Neural progenitor cell (in vitro differentiated cells): ENCODE measurements at regions not wholly inside any gene's neighbourhood (a gene's known extent, or its start where the extent isn't known, plus 50 kb on each side); places are given as distances from the start of the nearest gene placed in this dataset.

ENCODE experiments used
- DNase-seq: peaks from one replicate; pipeline ENCODE4 v3.0.0-alpha.2; 2016; ENCODE audit warnings: low spot score
- H2AFZ ChIP-seq: fragments of 200-600 bp; sonication (generic); replicated peaks from 2 replicates; pipeline ENCODE4 v1.6.1; 2016; ENCODE audit warnings: antibody characterized with exemption
- H3F3A ChIP-seq: fragments of 200-600 bp; sonication (generic); 2 replicates; pipeline ENCODE4 v1.6.1; 2016; ENCODE audit warnings: antibody characterized with exemption, low read depth
- H3K27ac ChIP-seq: fragments of 200-600 bp; sonication (generic); 2 replicates; pipeline ENCODE4 v1.5.1; 2016; ENCODE audit warnings: mild to moderate bottlenecking
- H3K27me3 ChIP-seq: fragments of 200-600 bp; sonication (generic); 2 replicates; pipeline ENCODE4 v1.6.1; 2016; ENCODE audit warnings: mild to moderate bottlenecking, moderate library complexity
- H3K36me3 ChIP-seq: fragments of 200-600 bp; sonication (generic); 2 replicates; pipeline ENCODE4 v1.5.1; 2016
- H3K4me1 ChIP-seq: fragments of 200-600 bp; sonication (generic); 2 replicates; pipeline ENCODE4 v1.6.1; 2016; ENCODE audit warnings: mixed run types
- H3K4me2 ChIP-seq: fragments of 200-600 bp; sonication (generic); 2 replicates; pipeline ENCODE4 v1.6.1; 2016
- H3K4me3 ChIP-seq: fragments of 200-600 bp; sonication (generic); 2 replicates; pipeline ENCODE4 v1.5.1; 2016
- H3K79me2 ChIP-seq: fragments of 200-600 bp; sonication (generic); 2 replicates; pipeline ENCODE4 v1.6.1; 2016; ENCODE audit warnings: low read depth
- H3K9ac ChIP-seq: fragments of 200-600 bp; sonication (generic); 2 replicates; pipeline ENCODE4 v1.6.1; 2016
- H3K9me3 ChIP-seq: fragments of 200-600 bp; sonication (generic); 2 replicates; pipeline ENCODE4 v1.5.1; 2016; ENCODE audit warnings: low read depth
- H4K20me1 ChIP-seq: fragments of 200-600 bp; sonication (generic); 2 replicates; pipeline ENCODE4 v1.6.1; 2016; ENCODE audit warnings: low read depth
- H3K27ac Mint-ChIP-seq: 3 replicates; pipeline ENCODE4 v1.8.0; 2021; ENCODE audit warnings: mixed read lengths
- H3K27me3 Mint-ChIP-seq: 2 replicates; pipeline ENCODE4 v1.8.0; 2022; ENCODE audit warnings: low read depth, mild to moderate bottlenecking, inconsistent platforms, moderate library complexity, mixed read lengths; ENCODE audit not compliant: insufficient read depth
- H3K36me3 Mint-ChIP-seq: 3 replicates; pipeline ENCODE4 v1.8.0; 2021; ENCODE audit warnings: mixed read lengths
- H3K4me1 Mint-ChIP-seq: 3 replicates; pipeline ENCODE4 v1.8.0; 2021; ENCODE audit warnings: mixed read lengths
- H3K4me3 Mint-ChIP-seq: 3 replicates; pipeline ENCODE4 v1.8.0; 2021; ENCODE audit warnings: mild to moderate bottlenecking, moderate library complexity, mixed read lengths
- H3K9me3 Mint-ChIP-seq: 3 replicates; pipeline ENCODE4 v1.8.0; 2020; ENCODE audit warnings: mixed read lengths
- EZH2 ChIP-seq: fragments of 200-600 bp; sonication (generic); IDR thresholded peaks from 2 replicates; pipeline ENCODE4 v1.6.1; 2017; ENCODE audit warnings: antibody characterized with exemption, mild to moderate bottlenecking, moderate library complexity
- EZH2phosphoT487 ChIP-seq: fragments of 200-600 bp; sonication (generic); IDR thresholded peaks from 2 replicates; pipeline ENCODE4 v1.6.1; 2017; ENCODE audit warnings: antibody characterized with exemption
- TF ChIP-seq, protein P1 (sequence below): fragments of 200-600 bp; sonication (generic); IDR thresholded peaks from 2 replicates; pipeline ENCODE4 v1.5.1; 2017; ENCODE audit warnings: antibody characterized with exemption, mild to moderate bottlenecking

DNA sequence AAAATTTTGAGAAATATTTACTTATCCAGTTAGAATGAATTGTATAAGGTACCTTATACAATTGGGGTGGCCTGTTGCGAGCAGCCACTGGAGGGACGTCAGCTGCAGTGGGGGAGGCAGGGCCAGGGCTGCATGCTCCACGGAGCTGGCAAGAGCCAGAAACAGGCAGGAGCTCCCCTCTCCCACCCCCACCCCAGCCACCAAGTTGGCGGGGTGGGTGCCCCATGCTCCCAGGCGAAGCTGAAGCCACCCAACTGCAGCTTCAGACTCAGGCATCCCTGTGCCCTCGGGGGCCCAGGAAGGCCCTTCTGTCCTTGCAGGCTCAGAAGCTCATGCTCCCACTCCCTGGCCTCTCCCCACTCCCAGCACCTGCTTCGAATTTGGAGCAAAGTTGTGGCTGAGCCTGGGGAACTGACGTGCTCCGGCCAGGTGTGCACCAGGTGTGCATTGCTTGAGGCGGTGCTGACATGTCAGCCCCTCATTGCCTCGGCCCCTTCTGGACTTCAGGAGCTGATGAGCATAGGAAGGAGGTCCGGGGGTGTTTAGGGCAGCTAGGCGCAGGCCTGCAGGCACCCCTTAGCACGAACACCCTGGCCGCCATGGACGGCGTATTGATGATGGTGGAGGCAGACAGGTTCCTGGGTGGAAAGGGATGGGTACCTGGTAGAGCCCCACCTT is 743.8 kb upstream of the GBE1 start:
- Mint-ChIP-seq H3K36me3 (no peaks in the 10 kb centered on the region), H3K27ac (no peak overlapping the region), H3K4me1 (no peaks in the 10 kb centered on the region), H3K4me3 (no peak overlapping the region), H3K27me3 (no peaks in the 10 kb centered on the region), H3K9me3 (no peaks in the 10 kb centered on the region)
- H3K79me2 ChIP-seq = no peaks in the 10 kb centered on the region
- H3K27me3 ChIP-seq = no peaks in the 10 kb centered on the region
- no peaks in the 10 kb centered on the region for H3K4me1 ChIP-seq
- H3K4me2 ChIP-seq = no peak overlapping the region
- no peak for TF ChIP-seq EZH2phosphoT487
- no peak for TF ChIP-seq EZH2
- no peaks in the 10 kb centered on the region for H3K36me3 ChIP-seq
- no peaks in the 10 kb centered on the region for H3F3A ChIP-seq
- no peaks in the 10 kb centered on the region for H4K20me1 ChIP-seq
- no peaks in the 10 kb centered on the region for H3K9me3 ChIP-seq
- no peak for DNase-seq
- H2AFZ ChIP-seq = no peak overlapping the region
- H3K9ac ChIP-seq = no peak overlapping the region
- no peak overlapping the region for H3K27ac ChIP-seq
- H3K4me3 ChIP-seq = no peak overlapping the region

DNA sequence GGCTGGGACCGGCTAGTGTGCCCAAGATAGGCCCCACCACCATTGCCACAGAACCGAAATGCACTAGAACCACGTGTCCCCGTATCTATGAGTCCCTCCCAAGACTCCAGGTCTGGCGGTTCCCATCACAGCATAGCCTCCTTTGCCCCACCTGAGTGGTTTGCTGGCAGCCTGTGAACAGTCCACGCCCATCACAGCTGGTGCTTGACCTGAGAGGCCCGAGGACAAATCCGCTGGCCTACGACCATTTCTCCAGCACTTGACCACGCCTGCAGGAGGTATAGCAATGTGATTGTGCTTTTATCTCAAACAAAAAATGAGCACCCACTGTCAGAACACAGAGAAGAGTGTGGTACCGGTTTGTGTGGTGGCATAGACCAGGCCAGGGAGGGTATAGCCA is 736.7 kb upstream of the GBE1 start:
- H3K27me3 Mint-ChIP-seq = no peaks in the 10 kb centered on the region
- Histone ChIP-seq H3K9ac (no peak overlapping the region), H3K9me3 (no peaks in the 10 kb centered on the region), H2AFZ (no peak overlapping the region), H3K79me2 (no peaks in the 10 kb centered on the region), H3K4me1 (no peaks in the 10 kb centered on the region), H4K20me1 (no peaks in the 10 kb centered on the region), H3K4me2 (no peak overlapping the region), H3K27me3 (no peaks in the 10 kb centered on the region), H3K4me3 (no peak overlapping the region), H3K27ac (no peak overlapping the region), H3K36me3 (no peaks in the 10 kb centered on the region), H3F3A (no peaks in the 10 kb centered on the region)
- H3K4me1 Mint-ChIP-seq = no peaks in the 10 kb centered on the region
- no peak overlapping the region for H3K27ac Mint-ChIP-seq
- no peak for TF ChIP-seq EZH2phosphoT487
- TF ChIP-seq, protein P1, sequence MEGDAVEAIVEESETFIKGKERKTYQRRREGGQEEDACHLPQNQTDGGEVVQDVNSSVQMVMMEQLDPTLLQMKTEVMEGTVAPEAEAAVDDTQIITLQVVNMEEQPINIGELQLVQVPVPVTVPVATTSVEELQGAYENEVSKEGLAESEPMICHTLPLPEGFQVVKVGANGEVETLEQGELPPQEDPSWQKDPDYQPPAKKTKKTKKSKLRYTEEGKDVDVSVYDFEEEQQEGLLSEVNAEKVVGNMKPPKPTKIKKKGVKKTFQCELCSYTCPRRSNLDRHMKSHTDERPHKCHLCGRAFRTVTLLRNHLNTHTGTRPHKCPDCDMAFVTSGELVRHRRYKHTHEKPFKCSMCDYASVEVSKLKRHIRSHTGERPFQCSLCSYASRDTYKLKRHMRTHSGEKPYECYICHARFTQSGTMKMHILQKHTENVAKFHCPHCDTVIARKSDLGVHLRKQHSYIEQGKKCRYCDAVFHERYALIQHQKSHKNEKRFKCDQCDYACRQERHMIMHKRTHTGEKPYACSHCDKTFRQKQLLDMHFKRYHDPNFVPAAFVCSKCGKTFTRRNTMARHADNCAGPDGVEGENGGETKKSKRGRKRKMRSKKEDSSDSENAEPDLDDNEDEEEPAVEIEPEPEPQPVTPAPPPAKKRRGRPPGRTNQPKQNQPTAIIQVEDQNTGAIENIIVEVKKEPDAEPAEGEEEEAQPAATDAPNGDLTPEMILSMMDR = no peak
- no peak for TF ChIP-seq EZH2
- no peak for DNase-seq
- H3K36me3 Mint-ChIP-seq = no peaks in the 10 kb centered on the region
- no peak overlapping the region for H3K4me3 Mint-ChIP-seq
- no peaks in the 10 kb centered on the region for H3K9me3 Mint-ChIP-seq

DNA sequence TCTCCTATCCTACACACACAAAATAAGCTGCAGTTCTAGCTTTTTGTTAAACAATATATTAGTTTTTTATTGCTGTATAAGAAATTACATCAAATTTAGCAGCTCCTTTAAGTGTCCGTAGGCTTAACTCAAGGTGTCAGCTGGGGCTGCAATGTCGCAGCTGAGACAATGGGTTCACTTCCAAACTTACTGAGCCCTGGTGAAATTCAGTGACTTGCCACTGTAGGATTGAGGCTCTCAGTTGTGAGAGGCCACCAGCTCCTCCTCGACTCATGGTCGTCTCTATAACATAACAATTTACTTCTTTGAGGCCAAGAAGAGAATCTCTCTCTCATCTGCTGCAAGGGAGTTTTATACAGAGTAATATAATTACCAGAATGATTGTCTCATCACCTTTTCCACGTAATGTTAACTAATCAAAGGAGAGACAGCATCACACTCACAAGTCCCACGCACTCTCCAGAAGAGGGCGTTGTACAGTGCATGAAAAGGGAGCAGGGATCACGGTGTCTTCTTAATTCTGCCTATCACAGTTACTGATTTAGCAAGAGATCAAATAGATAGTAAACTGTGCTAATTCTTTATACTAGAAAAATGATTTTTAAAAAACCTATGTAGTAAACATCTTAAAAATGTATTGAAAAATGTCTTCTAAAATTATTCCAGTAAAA is 735.6 kb upstream of the GBE1 start:
- no peaks in the 10 kb centered on the region for H3K79me2 ChIP-seq

More for the DNA sequence above, 735.6 kb upstream of the GBE1 start:
- no peak overlapping the region for H3K27ac ChIP-seq
- TF ChIP-seq, protein P1 = peak; percentile 81
- no peak for TF ChIP-seq EZH2
- TF ChIP-seq EZH2phosphoT487 = no peak
- Mint-ChIP-seq H3K4me1 (no peaks in the 10 kb centered on the region), H3K27me3 (no peaks in the 10 kb centered on the region), H3K4me3 (no peak overlapping the region), H3K36me3 (no peaks in the 10 kb centered on the region), H3K9me3 (no peaks in the 10 kb centered on the region), H3K27ac (no peak overlapping the region)
- no peak overlapping the region for H3K4me3 ChIP-seq
- no peak overlapping the region for H2AFZ ChIP-seq
- no peak overlapping the region for H3K4me2 ChIP-seq
- no peaks in the 10 kb centered on the region for H3K36me3 ChIP-seq
- H3K9ac ChIP-seq = no peak overlapping the region
- peak; percentile 61 for DNase-seq
- H4K20me1 ChIP-seq = no peaks in the 10 kb centered on the region
- H3F3A ChIP-seq = no peaks in the 10 kb centered on the region
- no peaks in the 10 kb centered on the region for H3K9me3 ChIP-seq
- H3K27me3 ChIP-seq = no peaks in the 10 kb centered on the region
- no peaks in the 10 kb centered on the region for H3K4me1 ChIP-seq
